Progenitor cell of endocrine pancreas (in vitro differentiated cells): ENCODE measurements at regions not wholly inside any gene's neighbourhood (a gene's known extent, or its start where the extent isn't known, plus 50 kb on each side); places are given as distances from the start of the nearest gene placed in this dataset.
"Not testable (repeated sequence)": the region's sequence is repeated elsewhere in the genome, so short reads cannot be mapped to it uniquely, and the experiment has no call there.

Source experiments
- DNase-seq: peaks from one replicate; pipeline ENCODE4 v3.0.0; 2021; ENCODE audit warnings: low spot score; ENCODE audit not compliant: unreplicated experiment
- H3K27ac Mint-ChIP-seq: 2 replicates; pipeline ENCODE4 v1.8.0; 2021; ENCODE audit warnings: mild to moderate bottlenecking, moderate library complexity, mixed read lengths
- H3K27me3 Mint-ChIP-seq: 2 replicates; pipeline ENCODE4 v1.8.0; 2021; ENCODE audit warnings: mixed read lengths
- H3K36me3 Mint-ChIP-seq: 2 replicates; pipeline ENCODE4 v1.8.0; 2022; ENCODE audit warnings: mixed read lengths; ENCODE audit not compliant: insufficient read depth
- H3K4me1 Mint-ChIP-seq: 2 replicates; pipeline ENCODE4 v1.8.0; 2021; ENCODE audit warnings: low read depth, mixed read lengths
- H3K4me3 Mint-ChIP-seq: 2 replicates; pipeline ENCODE4 v1.8.0; 2021; ENCODE audit warnings: low read depth, mild to moderate bottlenecking, moderate library complexity, mixed read lengths
- H3K9me3 Mint-ChIP-seq: 2 replicates; pipeline ENCODE4 v1.8.0; 2021; ENCODE audit warnings: low read depth, mixed read lengths
- CTCF ChIP-seq: fragments of 200-600 bp; sonication (generic); IDR thresholded peaks from one replicate; pipeline ENCODE4 v1.5.0; 2021; ENCODE audit warnings: antibody characterized with exemption, mild to moderate bottlenecking; ENCODE audit not compliant: unreplicated experiment

GRCh38 chr17:77332981-77333685 lies 192.4 kb downstream of the SEC14L1 start:
- no peak for TF ChIP-seq CTCF
- DNase-seq, result no peak
- H3K4me3 Mint-ChIP-seq, result no peak overlapping the region
- peaks cover 6% of the 10 kb centered on the region for H3K9me3 Mint-ChIP-seq
- peaks cover 5% of the 10 kb centered on the region for H3K4me1 Mint-ChIP-seq
- H3K27me3 Mint-ChIP-seq, result no peaks in the 10 kb centered on the region
- H3K27ac Mint-ChIP-seq, result no peak overlapping the region
- peaks cover 2% of the 10 kb centered on the region for H3K36me3 Mint-ChIP-seq

- H3K9me3 Mint-ChIP-seq, result peaks cover 6% of the 10 kb centered on the region
Measured at GRCh38 chr17:77337150-77337549, 196.4 kb downstream of the SEC14L1 start.

GRCh38 chr17:77341069-77341541 lies 200.3 kb downstream of the SEC14L1 start:
- H3K4me3 Mint-ChIP-seq, result no peak overlapping the region
- peaks cover 10% of the 10 kb centered on the region for H3K9me3 Mint-ChIP-seq
- H3K36me3 Mint-ChIP-seq, result peaks cover 2% of the 10 kb centered on the region
- no peak overlapping the region for H3K27ac Mint-ChIP-seq
- H3K4me1 Mint-ChIP-seq, result peaks cover 4% of the 10 kb centered on the region
- H3K27me3 Mint-ChIP-seq, result no peaks in the 10 kb centered on the region
- no peak for DNase-seq
- no peak for TF ChIP-seq CTCF

More at GRCh38 chr17:77337150-77337549, 196.4 kb downstream of the SEC14L1 start:
- Mint-ChIP-seq H3K4me3 (no peak overlapping the region), H3K4me1 (no peaks in the 10 kb centered on the region), H3K27me3 (no peaks in the 10 kb centered on the region), H3K36me3 (peaks cover 5% of the 10 kb centered on the region), H3K27ac (no peak overlapping the region)
- no peak for TF ChIP-seq CTCF
- no peak for DNase-seq

- not testable (repeated sequence) for H3K27me3 Mint-ChIP-seq, H3K4me3 Mint-ChIP-seq, H3K4me1 Mint-ChIP-seq, DNase-seq, H3K9me3 Mint-ChIP-seq, H3K36me3 Mint-ChIP-seq, H3K27ac Mint-ChIP-seq
Measured at GRCh38 chr17:77342656-77342990, 201.9 kb downstream of the SEC14L1 start.

- no peak for DNase-seq
- peaks cover 2% of the 10 kb centered on the region for H3K36me3 Mint-ChIP-seq
- H3K4me3 Mint-ChIP-seq, result no peak overlapping the region
- H3K9me3 Mint-ChIP-seq, result peaks cover 4% of the 10 kb centered on the region
- H3K27ac Mint-ChIP-seq, result no peak overlapping the region
- H3K27me3 Mint-ChIP-seq, result no peaks in the 10 kb centered on the region
- TF ChIP-seq CTCF, result no peak
- H3K4me1 Mint-ChIP-seq, result peaks cover 4% of the 10 kb centered on the region
Measured at GRCh38 chr17:77343031-77343800, 202.4 kb downstream of the SEC14L1 start.
